ENCODE measurements at regions not wholly inside any gene's neighbourhood (a gene's known extent, or its start where the extent isn't known, plus 50 kb on each side); places are given as distances from the start of the nearest gene placed in this dataset.

DNA sequence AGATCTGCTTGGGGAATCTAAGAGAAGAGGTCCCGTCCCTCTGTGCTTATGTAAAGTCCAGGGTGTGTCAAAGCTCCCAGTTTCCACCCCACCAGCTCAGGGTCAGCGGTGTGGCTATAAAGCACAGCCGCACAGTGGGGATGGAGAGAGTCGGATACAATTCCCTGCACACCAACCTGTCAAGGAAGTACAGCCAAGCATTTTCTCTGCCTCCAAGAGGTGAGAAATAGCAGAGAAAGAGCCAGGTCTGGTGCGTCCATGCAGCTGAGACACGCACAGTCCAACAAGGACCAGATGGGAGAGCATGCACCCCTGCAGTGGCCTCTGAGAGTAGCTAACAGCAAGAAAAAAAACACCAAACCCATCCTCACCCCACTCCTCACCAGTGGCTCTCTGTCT is 61.3 kb upstream of the WAC start:
- Histone ChIP-seq H3K36me3 (replicated peaks; ENCODE audit: low read depth, low read length) (no peaks in the 10 kb centered on the region), H3K27me3 (ENCODE audit: low read depth, low read length) (no peaks in the 10 kb centered on the region), H3K27ac (ENCODE audit: low read length) (no peak overlapping the region), H3K4me3 (ENCODE audit: low read length) (no peak overlapping the region), H4K20me1 (ENCODE audit: insufficient read depth, low read length) (no peaks in the 10 kb centered on the region), H3K4me2 (ENCODE audit: low read length) (no peak overlapping the region), H3K79me2 (ENCODE audit: low read length) (no peaks in the 10 kb centered on the region), H3K9me3 (ENCODE audit: insufficient read depth, low read length) (no peaks in the 10 kb centered on the region), H2AFZ (ENCODE audit: low read depth, low read length) (no peak overlapping the region), H3K9ac (ENCODE audit: low read length) (no peak overlapping the region), H3K4me1 (ENCODE audit: low read length) (no peaks in the 10 kb centered on the region)
- TF ChIP-seq, protein P1, sequence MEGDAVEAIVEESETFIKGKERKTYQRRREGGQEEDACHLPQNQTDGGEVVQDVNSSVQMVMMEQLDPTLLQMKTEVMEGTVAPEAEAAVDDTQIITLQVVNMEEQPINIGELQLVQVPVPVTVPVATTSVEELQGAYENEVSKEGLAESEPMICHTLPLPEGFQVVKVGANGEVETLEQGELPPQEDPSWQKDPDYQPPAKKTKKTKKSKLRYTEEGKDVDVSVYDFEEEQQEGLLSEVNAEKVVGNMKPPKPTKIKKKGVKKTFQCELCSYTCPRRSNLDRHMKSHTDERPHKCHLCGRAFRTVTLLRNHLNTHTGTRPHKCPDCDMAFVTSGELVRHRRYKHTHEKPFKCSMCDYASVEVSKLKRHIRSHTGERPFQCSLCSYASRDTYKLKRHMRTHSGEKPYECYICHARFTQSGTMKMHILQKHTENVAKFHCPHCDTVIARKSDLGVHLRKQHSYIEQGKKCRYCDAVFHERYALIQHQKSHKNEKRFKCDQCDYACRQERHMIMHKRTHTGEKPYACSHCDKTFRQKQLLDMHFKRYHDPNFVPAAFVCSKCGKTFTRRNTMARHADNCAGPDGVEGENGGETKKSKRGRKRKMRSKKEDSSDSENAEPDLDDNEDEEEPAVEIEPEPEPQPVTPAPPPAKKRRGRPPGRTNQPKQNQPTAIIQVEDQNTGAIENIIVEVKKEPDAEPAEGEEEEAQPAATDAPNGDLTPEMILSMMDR (IDR thresholded peaks at IDR 0.05; ENCODE audit: low read depth, low read length): no peak
- TF ChIP-seq EZH2phosphoT487 (IDR thresholded peaks at IDR 0.05; ENCODE audit: low read depth): no peak

DNA sequence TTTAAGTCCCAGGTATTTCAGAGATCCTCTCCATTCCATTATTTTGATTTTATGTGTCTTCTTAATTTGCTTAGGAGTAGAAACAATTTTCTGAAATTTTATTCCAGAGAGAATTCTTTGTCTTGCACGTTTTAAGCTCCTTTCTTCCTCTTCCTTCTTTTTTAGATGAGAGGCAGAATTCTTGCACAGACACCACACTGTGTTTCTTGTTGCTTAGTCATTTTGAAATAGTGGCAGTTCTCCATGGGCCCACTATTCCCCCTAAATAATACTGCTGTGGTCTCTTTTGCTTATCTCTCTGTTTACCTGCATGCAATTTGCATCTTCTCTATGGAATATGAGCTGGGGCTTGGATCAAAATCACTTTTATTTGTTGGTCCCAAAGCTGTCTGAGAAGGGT is 54.3 kb upstream of the WAC start:
- H3K79me2 ChIP-seq (ENCODE audit: low read length): no peaks in the 10 kb centered on the region
- no peak overlapping the region for H3K4me2 ChIP-seq (ENCODE audit: low read length)
- H3K9me3 ChIP-seq (ENCODE audit: insufficient read depth, low read length): no peaks in the 10 kb centered on the region
- no peaks in the 10 kb centered on the region for H3K4me1 ChIP-seq (ENCODE audit: low read length)
- H3K9ac ChIP-seq (ENCODE audit: low read length): no peak overlapping the region
- no peak overlapping the region for H3K4me3 ChIP-seq (ENCODE audit: low read length)
- no peaks in the 10 kb centered on the region for H3K36me3 ChIP-seq (replicated peaks; ENCODE audit: low read depth, low read length)
- no peak overlapping the region for H2AFZ ChIP-seq (ENCODE audit: low read depth, low read length)
- H3K27ac ChIP-seq (ENCODE audit: low read length): no peak overlapping the region
- H4K20me1 ChIP-seq (ENCODE audit: insufficient read depth, low read length): no peaks in the 10 kb centered on the region
- TF ChIP-seq EZH2phosphoT487 (IDR thresholded peaks at IDR 0.05; ENCODE audit: low read depth): no peak
- TF ChIP-seq, protein P1 (IDR thresholded peaks at IDR 0.05; ENCODE audit: low read depth, low read length): no peak
- no peaks in the 10 kb centered on the region for H3K27me3 ChIP-seq (ENCODE audit: low read depth, low read length)

DNA sequence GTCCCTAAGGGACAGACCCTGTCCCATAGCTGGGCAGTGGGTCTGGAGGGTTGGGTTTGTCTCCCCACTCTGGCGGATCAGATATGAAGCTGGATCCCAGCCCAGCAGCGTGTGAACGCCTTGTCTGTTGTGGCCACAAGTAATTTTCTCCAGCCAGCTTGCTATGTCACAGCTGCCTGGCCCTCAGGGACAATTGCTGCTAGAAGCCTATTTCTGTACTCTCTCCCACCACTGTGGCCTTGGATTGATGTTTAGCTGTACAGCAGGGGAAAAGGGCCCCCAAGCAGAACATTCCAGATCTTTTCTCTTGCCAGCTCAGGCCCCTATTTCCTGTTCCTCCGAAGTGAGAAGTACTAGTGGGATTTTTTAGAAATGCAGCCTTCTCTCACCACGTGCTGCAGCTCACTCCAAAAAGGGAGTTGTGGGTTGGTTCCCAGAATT is 53.5 kb upstream of the WAC start:
- TF ChIP-seq EZH2phosphoT487 (IDR thresholded peaks at IDR 0.05; ENCODE audit: low read depth): no peak
- TF ChIP-seq, protein P1 (IDR thresholded peaks at IDR 0.05; ENCODE audit: low read depth, low read length): no peak
- Histone ChIP-seq H3K4me2 (ENCODE audit: low read length) (no peak overlapping the region), H2AFZ (ENCODE audit: low read depth, low read length) (no peak overlapping the region), H3K36me3 (replicated peaks; ENCODE audit: low read depth, low read length) (no peaks in the 10 kb centered on the region), H3K9ac (ENCODE audit: low read length) (no peak overlapping the region), H3K4me1 (ENCODE audit: low read length) (no peaks in the 10 kb centered on the region), H3K79me2 (ENCODE audit: low read length) (no peaks in the 10 kb centered on the region), H3K27me3 (ENCODE audit: low read depth, low read length) (no peaks in the 10 kb centered on the region), H3K4me3 (ENCODE audit: low read length) (no peak overlapping the region), H4K20me1 (ENCODE audit: insufficient read depth, low read length) (no peaks in the 10 kb centered on the region), H3K27ac (ENCODE audit: low read length) (no peak overlapping the region), H3K9me3 (ENCODE audit: insufficient read depth, low read length) (no peaks in the 10 kb centered on the region)

DNA sequence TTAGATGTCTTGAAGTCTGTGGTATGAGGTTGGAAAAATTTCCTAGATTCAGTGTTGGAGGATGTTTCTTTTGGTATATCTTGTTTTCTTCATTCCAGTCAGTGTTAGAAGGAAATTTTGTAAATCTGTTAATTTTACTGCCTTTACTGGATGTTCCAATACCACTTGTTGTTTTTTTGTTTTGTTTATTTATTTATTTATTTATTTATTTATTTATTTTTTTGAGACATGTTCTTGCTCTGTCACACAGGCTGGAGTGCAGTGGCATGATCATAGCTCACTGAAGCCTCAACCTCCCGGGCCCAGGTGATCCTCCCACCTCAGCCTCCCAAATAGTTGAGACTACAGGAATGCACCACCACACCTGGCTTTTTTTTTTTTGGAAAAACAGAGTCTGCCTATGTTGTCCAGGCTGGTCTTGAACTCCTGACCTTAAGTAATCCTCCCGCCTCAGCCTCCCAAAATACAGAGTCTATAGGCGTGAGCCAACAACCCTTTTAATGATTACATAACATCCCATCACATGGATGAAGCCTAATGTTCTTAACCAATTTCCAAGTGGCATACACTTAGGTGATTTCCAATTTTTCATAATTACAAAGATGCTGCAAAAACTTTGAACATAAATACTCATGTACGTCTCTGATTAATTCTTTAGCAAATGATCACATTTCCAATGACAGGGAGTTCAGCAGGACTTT is 52.8 kb upstream of the WAC start:
- Histone ChIP-seq H3K27ac (ENCODE audit: low read length) (no peak overlapping the region), H3K9ac (ENCODE audit: low read length) (no peak overlapping the region), H3K4me3 (ENCODE audit: low read length) (no peak overlapping the region), H3K9me3 (ENCODE audit: insufficient read depth, low read length) (no peaks in the 10 kb centered on the region), H3K79me2 (ENCODE audit: low read length) (no peaks in the 10 kb centered on the region), H4K20me1 (ENCODE audit: insufficient read depth, low read length) (no peaks in the 10 kb centered on the region), H2AFZ (ENCODE audit: low read depth, low read length) (no peak overlapping the region), H3K4me1 (ENCODE audit: low read length) (no peaks in the 10 kb centered on the region), H3K4me2 (ENCODE audit: low read length) (no peak overlapping the region), H3K27me3 (ENCODE audit: low read depth, low read length) (no peaks in the 10 kb centered on the region), H3K36me3 (replicated peaks; ENCODE audit: low read depth, low read length) (no peaks in the 10 kb centered on the region)
- no peak for TF ChIP-seq EZH2phosphoT487 (IDR thresholded peaks at IDR 0.05; ENCODE audit: low read depth)
- TF ChIP-seq, protein P1 (IDR thresholded peaks at IDR 0.05; ENCODE audit: low read depth, low read length): no peak
